Hepatocyte (in vitro differentiated cells): ENCODE measurements at regions not wholly inside any gene's neighbourhood (a gene's known extent, or its start where the extent isn't known, plus 50 kb on each side); places are given as distances from the start of the nearest gene placed in this dataset.

Experiments used
- DNase-seq: peaks from one replicate; pipeline ENCODE4 v3.0.0-alpha.2; 2016; ENCODE audit warnings: low spot score
- H2AFZ ChIP-seq: fragments of 200-600 bp; sonication (generic); 2 replicates; pipeline ENCODE4 v1.6.0; 2016; ENCODE audit warnings: antibody characterized with exemption, mild to moderate bottlenecking
- H3K27ac ChIP-seq: fragments of 200-600 bp; sonication (generic); 2 replicates; pipeline ENCODE4 v1.5.1; 2016; ENCODE audit warnings: mild to moderate bottlenecking
- H3K27me3 ChIP-seq: fragments of 200-600 bp; sonication (generic); 2 replicates; pipeline ENCODE4 v1.6.1; 2016
- H3K36me3 ChIP-seq: fragments of 200-600 bp; sonication (generic); replicated peaks from 2 replicates; pipeline ENCODE4 v1.5.1; 2016; ENCODE audit warnings: low read depth; ENCODE audit not compliant: insufficient read depth
- H3K4me1 ChIP-seq: fragments of 200-600 bp; sonication (generic); 2 replicates; pipeline ENCODE4 v1.5.1; 2016; ENCODE audit warnings: mild to moderate bottlenecking, moderate library complexity; ENCODE audit not compliant: insufficient read depth
- H3K4me2 ChIP-seq: fragments of 200-600 bp; sonication (generic); 2 replicates; pipeline ENCODE4 v1.6.0; 2016
- H3K4me3 ChIP-seq: fragments of 200-600 bp; sonication (generic); 2 replicates; pipeline ENCODE4 v1.5.1; 2016; ENCODE audit warnings: mild to moderate bottlenecking
- H3K79me2 ChIP-seq: fragments of 200-600 bp; sonication (generic); 2 replicates; pipeline ENCODE4 v1.6.0; 2017; ENCODE audit warnings: mild to moderate bottlenecking
- H3K9me2 ChIP-seq: fragments of 200-600 bp; sonication (generic); replicated peaks from 2 replicates; pipeline ENCODE4 v1.6.0; 2017; ENCODE audit warnings: mild to moderate bottlenecking; ENCODE audit not compliant: insufficient read depth
- H3K9me3 ChIP-seq: fragments of 200-600 bp; sonication (generic); 2 replicates; pipeline ENCODE4 v1.5.1; 2016; ENCODE audit warnings: low read depth, mild to moderate bottlenecking
- H4K20me1 ChIP-seq: fragments of 200-600 bp; sonication (generic); 2 replicates; pipeline ENCODE4 v1.6.0; 2016; ENCODE audit warnings: mild to moderate bottlenecking; ENCODE audit not compliant: insufficient read depth, poor library complexity, severe bottlenecking
- EZH2 ChIP-seq: fragments of 200-600 bp; sonication (generic); IDR thresholded peaks from 2 replicates; pipeline ENCODE4 v1.6.1; 2016; ENCODE audit warnings: antibody characterized with exemption, mild to moderate bottlenecking, borderline replicate concordance
- EZH2phosphoT487 ChIP-seq: fragments of 200-600 bp; sonication (generic); IDR thresholded peaks from one replicate; pipeline ENCODE4 v1.6.1; 2018; ENCODE audit warnings: antibody characterized with exemption, mild to moderate bottlenecking, low read depth, moderate library complexity; ENCODE audit not compliant: unreplicated experiment, severe bottlenecking
- WGBS: methylation state at CpG from one replicate; pipeline ENCODE4 v1.1.6; 2016; ENCODE audit warnings: low lambda C conversion rate; ENCODE audit errors: missing lambda C conversion rate; 5-methylcytosine and 5-hydroxymethylcytosine counted together
- TF ChIP-seq, protein P1 (sequence below): fragments of 200-600 bp; sonication (generic); IDR thresholded peaks from 2 replicates; pipeline ENCODE4 v1.5.1; 2016; ENCODE audit warnings: antibody characterized with exemption, mild to moderate bottlenecking; ENCODE audit not compliant: poor library complexity

GRCh38 chr4:87734936-87735335, 64.4 kb upstream of the IBSP start:
- Histone ChIP-seq H2AFZ (no peak overlapping the region), H3K9me3 (no peaks in the 10 kb centered on the region), H3K79me2 (no peaks in the 10 kb centered on the region), H3K4me2 (no peak overlapping the region), H4K20me1 (no peaks in the 10 kb centered on the region), H3K27me3 (no peaks in the 10 kb centered on the region), H3K27ac (no peak overlapping the region), H3K4me1 (no peaks in the 10 kb centered on the region), H3K9me2 (no peaks in the 10 kb centered on the region), H3K36me3 (no peaks in the 10 kb centered on the region), H3K4me3 (no peak overlapping the region)
- DNase-seq, result no peak
- TF ChIP-seq EZH2phosphoT487 (no peak), EZH2 (no peak)
- TF ChIP-seq, protein P1, sequence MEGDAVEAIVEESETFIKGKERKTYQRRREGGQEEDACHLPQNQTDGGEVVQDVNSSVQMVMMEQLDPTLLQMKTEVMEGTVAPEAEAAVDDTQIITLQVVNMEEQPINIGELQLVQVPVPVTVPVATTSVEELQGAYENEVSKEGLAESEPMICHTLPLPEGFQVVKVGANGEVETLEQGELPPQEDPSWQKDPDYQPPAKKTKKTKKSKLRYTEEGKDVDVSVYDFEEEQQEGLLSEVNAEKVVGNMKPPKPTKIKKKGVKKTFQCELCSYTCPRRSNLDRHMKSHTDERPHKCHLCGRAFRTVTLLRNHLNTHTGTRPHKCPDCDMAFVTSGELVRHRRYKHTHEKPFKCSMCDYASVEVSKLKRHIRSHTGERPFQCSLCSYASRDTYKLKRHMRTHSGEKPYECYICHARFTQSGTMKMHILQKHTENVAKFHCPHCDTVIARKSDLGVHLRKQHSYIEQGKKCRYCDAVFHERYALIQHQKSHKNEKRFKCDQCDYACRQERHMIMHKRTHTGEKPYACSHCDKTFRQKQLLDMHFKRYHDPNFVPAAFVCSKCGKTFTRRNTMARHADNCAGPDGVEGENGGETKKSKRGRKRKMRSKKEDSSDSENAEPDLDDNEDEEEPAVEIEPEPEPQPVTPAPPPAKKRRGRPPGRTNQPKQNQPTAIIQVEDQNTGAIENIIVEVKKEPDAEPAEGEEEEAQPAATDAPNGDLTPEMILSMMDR, result no peak
- WGBS, result 87% methylated on average over 4 of the region's 4 CpGs

DNA sequence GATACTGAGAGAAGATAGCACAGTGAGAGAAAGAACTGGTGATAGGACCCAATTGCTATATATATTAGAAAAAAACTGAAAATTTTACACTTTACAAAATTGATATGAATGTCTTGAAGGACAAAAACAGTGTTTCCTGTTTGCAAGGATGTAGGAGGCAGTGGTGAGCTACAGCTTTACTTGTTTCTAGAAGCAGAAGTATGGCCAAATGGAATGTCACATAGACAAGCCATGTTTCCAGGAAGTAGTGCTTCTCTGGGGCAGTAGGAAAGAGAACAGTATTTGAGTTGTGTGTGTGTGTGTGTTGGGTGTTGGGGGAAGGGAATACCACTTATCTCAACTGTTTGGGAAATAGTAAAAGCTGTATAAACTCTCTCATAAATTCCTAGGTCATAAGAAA, 60.9 kb upstream of the IBSP start:
- H3K27ac ChIP-seq, result no peak overlapping the region
- no peaks in the 10 kb centered on the region for H3K79me2 ChIP-seq
- no peak overlapping the region for H2AFZ ChIP-seq
- no peak overlapping the region for H3K4me3 ChIP-seq
- no peak for DNase-seq
- H4K20me1 ChIP-seq, result no peaks in the 10 kb centered on the region
- no peaks in the 10 kb centered on the region for H3K9me2 ChIP-seq
- no peaks in the 10 kb centered on the region for H3K4me1 ChIP-seq
- H3K36me3 ChIP-seq, result no peaks in the 10 kb centered on the region
- no peak for TF ChIP-seq EZH2phosphoT487
- TF ChIP-seq, protein P1, result no peak
- no peak for TF ChIP-seq EZH2
- no peak overlapping the region for H3K4me2 ChIP-seq
- no peaks in the 10 kb centered on the region for H3K9me3 ChIP-seq
- no peaks in the 10 kb centered on the region for H3K27me3 ChIP-seq

GRCh38 chr4:87739494-87739893, 59.9 kb upstream of the IBSP start:
- Histone ChIP-seq H3K4me1 (no peaks in the 10 kb centered on the region), H2AFZ (no peak overlapping the region), H3K27me3 (no peaks in the 10 kb centered on the region), H3K9me3 (no peaks in the 10 kb centered on the region), H3K36me3 (no peaks in the 10 kb centered on the region), H3K27ac (no peak overlapping the region), H3K4me3 (no peak overlapping the region), H3K9me2 (no peaks in the 10 kb centered on the region), H3K4me2 (no peak overlapping the region), H4K20me1 (no peaks in the 10 kb centered on the region), H3K79me2 (no peaks in the 10 kb centered on the region)
- WGBS, result 80% methylated on average over 2 of the region's 2 CpGs
- no peak for TF ChIP-seq EZH2
- no peak for TF ChIP-seq EZH2phosphoT487
- TF ChIP-seq, protein P1, result no peak
- no peak for DNase-seq
